Endothelial cell of umbilical vein (primary cell): ENCODE measurements at regions not wholly inside any gene's neighbourhood (a gene's known extent, or its start where the extent isn't known, plus 50 kb on each side); places are given as distances from the start of the nearest gene placed in this dataset.

Source experiments
- BruUV-seq: library from RNA; stranded (reverse); fragments of 400-500 nt; replicated peaks from 2 replicates; lab custom pipeline; 2021; lab: Mats Ljungman, UMichigan
- CTCF ChIA-PET: fragments of 300-600, 350-600 bp; sonication (Branson Sonifier 250); formaldehyde crosslinking; loops from one replicate; lab custom pipeline; 2021; ENCODE audit warnings: antibody characterized with exemption, inconsistent platforms; lab: Charles Lee
- POLR2A ChIA-PET: fragments of 300-600, 350-600 bp; sonication (Branson Sonifier 250); formaldehyde crosslinking; loops from one replicate; lab custom pipeline; 2021; ENCODE audit warnings: antibody characterized with exemption, inconsistent platforms; lab: Charles Lee
- DNase-seq: peaks from one replicate; pipeline ENCODE4 v3.0.0-alpha.2; 2011; ENCODE audit warnings: low read depth, low spot score
- FAIRE-seq: peaks from 2 replicates; lab custom pipeline; 2011; peaks lifted over from hg19 to GRCh38; lab: Jason Lieb, UNC
- H2AFZ ChIP-seq: 2 replicates; pipeline ENCODE4 v1.6.0; 2012; ENCODE audit warnings: low read depth, low read length, control low read depth, inconsistent platforms
- H3K27ac ChIP-seq: 2 replicates; pipeline ENCODE4 v1.5.1; 2011; ENCODE audit warnings: low read depth, mild to moderate bottlenecking, control low read depth, low read length, moderate library complexity; ENCODE audit not compliant: insufficient read depth
- H3K27me3 ChIP-seq, 2 experiments: 2 replicates each; pipeline versions ENCODE4 v1.6.0 to v1.6.1; 2011; ENCODE audit warnings: low read length in 2 of 2, mixed read lengths in 1 of 2; ENCODE audit not compliant: control insufficient read depth in 2 of 2, insufficient read depth in 2 of 2
- H3K36me3 ChIP-seq, 2 experiments: 2 replicates in 1 of 2; 3 replicates in 1 of 2; pipeline ENCODE4 v1.5.1; 2011; ENCODE audit warnings: low read length in 2 of 2, mild to moderate bottlenecking in 1 of 2, moderate library complexity in 1 of 2; ENCODE audit not compliant: control insufficient read depth in 2 of 2, insufficient read depth in 2 of 2; ENCODE audit errors: extremely low read depth in 1 of 2
- H3K4me1 ChIP-seq: 3 replicates; pipeline ENCODE4 v1.5.1; 2011; ENCODE audit warnings: mild to moderate bottlenecking, low read length; ENCODE audit not compliant: control insufficient read depth, insufficient read depth; ENCODE audit errors: extremely low read depth
- H3K4me2 ChIP-seq: 2 replicates; pipeline ENCODE4 v1.6.1; 2011; ENCODE audit warnings: low read length, control low read depth, mixed read lengths; ENCODE audit not compliant: insufficient read depth
- H3K4me3 ChIP-seq, 3 experiments: fragments of 200-600 bp in 1 of 3; sonication (generic), shearing (Covaris generic) in 1 of 3; replicated peaks in 1 of 3; 2 replicates each; pipeline ENCODE4 v1.5.1; 2011 to 2016; ENCODE audit warnings: control low read depth in 3 of 3, low read length in 3 of 3, mild to moderate bottlenecking in 2 of 3, inconsistent platforms in 1 of 3, low read depth in 1 of 3, moderate library complexity in 1 of 3; ENCODE audit not compliant: insufficient read depth in 1 of 3
- H3K79me2 ChIP-seq: 2 replicates; pipeline ENCODE4 v1.6.0; 2012; ENCODE audit warnings: low read length, inconsistent platforms; ENCODE audit not compliant: control insufficient read depth, insufficient read depth
- H3K9ac ChIP-seq: replicated peaks from 2 replicates; pipeline ENCODE3; 2011; ENCODE audit warnings: low read length, control low read depth; ENCODE audit not compliant: insufficient read depth; ENCODE audit errors: extremely low read depth
- H3K9me1 ChIP-seq: replicated peaks from 3 replicates; pipeline ENCODE4 v1.6.0; 2011; ENCODE audit warnings: mild to moderate bottlenecking, low read length; ENCODE audit not compliant: control insufficient read depth, insufficient read depth; ENCODE audit errors: extremely low read depth
- H3K9me3 ChIP-seq: replicated peaks from 2 replicates; pipeline ENCODE4 v1.5.1; 2012; ENCODE audit warnings: low read length, inconsistent platforms; ENCODE audit not compliant: control insufficient read depth, insufficient read depth
- H4K20me1 ChIP-seq: replicated peaks from 2 replicates; pipeline ENCODE3; 2011; ENCODE audit warnings: mild to moderate bottlenecking, low read length; ENCODE audit not compliant: control insufficient read depth, insufficient read depth; ENCODE audit errors: extremely low read depth
- CTCF ChIP-seq, 2 donors: IDR thresholded peaks; 1 replicate in 1 of 2; 2 replicates in 1 of 2; pipeline ENCODE4 v1.5.1; 2011; ENCODE audit warnings: low read length in 2 of 2, mild to moderate bottlenecking in 2 of 2, moderate library complexity in 2 of 2, control low read depth in 1 of 2, inconsistent platforms in 1 of 2, low read depth in 1 of 2; ENCODE audit not compliant: insufficient read depth in 1 of 2; ENCODE audit errors: extremely low read depth in 1 of 2
- EZH2 ChIP-seq: IDR thresholded peaks from 2 replicates; pipeline ENCODE4 v1.6.1; 2012; ENCODE audit warnings: borderline replicate concordance, low read depth, mild to moderate bottlenecking, moderate library complexity, low read length, inconsistent platforms; ENCODE audit not compliant: severe bottlenecking
- FOS ChIP-seq: IDR thresholded peaks from 2 replicates; pipeline ENCODE4 v1.6.1; 2011; ENCODE audit warnings: mild to moderate bottlenecking, low read length, moderate library complexity, borderline replicate concordance; ENCODE audit not compliant: insufficient read depth
- GATA2 ChIP-seq: IDR thresholded peaks from 2 replicates; pipeline ENCODE4 v1.7.0; 2011; ENCODE audit warnings: low read depth, mild to moderate bottlenecking, moderate library complexity, mixed read lengths, low read length; ENCODE audit not compliant: insufficient read length, insufficient read depth
- JUN ChIP-seq: IDR thresholded peaks from 2 replicates; pipeline ENCODE4 v1.6.1; 2011; ENCODE audit warnings: borderline replicate concordance, low read depth; ENCODE audit not compliant: insufficient read length, insufficient read depth
- MYC ChIP-seq: IDR thresholded peaks from one replicate; pipeline ENCODE4 v1.6.1; 2011; ENCODE audit warnings: mild to moderate bottlenecking, low read depth, low read length
- POLR2A ChIP-seq: IDR thresholded peaks from 2 replicates; pipeline ENCODE4 v1.6.1; 2012; ENCODE audit warnings: low read depth, mild to moderate bottlenecking, control low read depth, low read length
- dilution Hi-C: fragments of 300-500 bp; cut with MboI; formaldehyde crosslinking; loops from one replicate; pipeline ENCODE4 v1.15.0; 2019; ENCODE audit warnings: low sequenced_read_pairs; ENCODE audit not compliant: extremely low pct_ligation_motif_present
- intact Hi-C: fragments of 100-400 bp; cut with micrococcal nuclease; formaldehyde crosslinking; loops from one replicate; pipeline ENCODE4 v1.10.0; 2022
- TF ChIP-seq, protein P1 (sequence below): IDR thresholded peaks from 2 replicates; pipeline ENCODE4 v1.6.1; 2011; ENCODE audit not compliant: insufficient read depth, insufficient read length

- no TSS peak for BruUV-seq
- H2AFZ ChIP-seq, result no peak overlapping the region
- no peaks in the 10 kb centered on the region for H3K4me1 ChIP-seq
- no peaks in the 10 kb centered on the region for H3K9me1 ChIP-seq
- DNase-seq, result no peak
- no peak overlapping the region for H3K9ac ChIP-seq
- no peaks in the 10 kb centered on the region for H3K27me3 ChIP-seq
- no peak overlapping the region for H3K27ac ChIP-seq
- no peak overlapping the region for H3K4me3 ChIP-seq
- H3K79me2 ChIP-seq, result no peaks in the 10 kb centered on the region
- H3K9me3 ChIP-seq, result no peaks in the 10 kb centered on the region
- FAIRE-seq, result no peak
- POLR2A ChIA-PET, result no interaction called here
- H3K36me3 ChIP-seq, result no peaks in the 10 kb centered on the region
- no peak for TF ChIP-seq EZH2
- no peak for TF ChIP-seq JUN
- TF ChIP-seq, protein P1, sequence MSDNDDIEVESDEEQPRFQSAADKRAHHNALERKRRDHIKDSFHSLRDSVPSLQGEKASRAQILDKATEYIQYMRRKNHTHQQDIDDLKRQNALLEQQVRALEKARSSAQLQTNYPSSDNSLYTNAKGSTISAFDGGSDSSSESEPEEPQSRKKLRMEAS, result no peak
- TF ChIP-seq CTCF (IDR thresholded peaks at IDR 0.05; ENCODE audit: extremely low read depth in 1 of 2, insufficient read depth in 1 of 2, low read depth in 1 of 2, low read length in 2 of 2), result no peak
- TF ChIP-seq POLR2A, result no peak
- TF ChIP-seq FOS, result no peak
- TF ChIP-seq MYC, result no peak
- TF ChIP-seq GATA2, result no peak
- dilution Hi-C loops (no loop called here), intact Hi-C loops (no loop called here)
- H4K20me1 ChIP-seq, result no peaks in the 10 kb centered on the region
- no peak overlapping the region for H3K4me2 ChIP-seq
- CTCF ChIA-PET, result no interaction called here
These were observed 397.6 kb upstream of the SGO1 start for GRCh38 chr3:20583648-20584047.
